Stimulated activated CD4-positive, alpha-beta T cell treated with anti-CD3 and anti-CD28 coated beads, Interleukin-2, amount 100 ng/mL, for 48 hours (primary cell): ENCODE measurements at regions not wholly inside any gene's neighbourhood (a gene's known extent, or its start where the extent isn't known, plus 50 kb on each side); places are given as distances from the start of the nearest gene placed in this dataset.

Experiments
- DNase-seq, 2 donors: peaks; one replicate each; pipeline ENCODE4 v3.0.0-alpha.2; 2020

DNA sequence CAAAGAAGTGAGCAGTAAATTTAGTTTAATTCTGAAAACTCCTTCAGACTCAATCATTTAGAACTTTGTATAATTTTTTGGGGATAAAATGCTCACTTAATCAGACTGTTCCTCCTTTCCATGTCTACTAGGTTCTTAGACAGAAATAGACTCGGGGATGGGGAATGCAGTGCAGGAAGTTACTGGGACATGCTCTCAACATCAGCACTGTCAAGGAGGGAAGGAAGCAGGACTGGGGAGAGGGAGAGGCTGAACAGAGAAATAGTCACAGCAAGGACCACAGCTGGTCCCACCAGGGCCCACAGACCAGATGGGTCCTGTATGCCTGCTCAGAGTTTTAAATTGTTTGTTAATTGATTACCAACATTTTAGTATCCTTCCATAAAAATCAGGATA, 310.1 kb upstream of the MSX2 start:
- no peak for DNase-seq

GRCh38 chr5:174418809-174419539, 305.4 kb upstream of the MSX2 start:
- no peak for DNase-seq

DNA sequence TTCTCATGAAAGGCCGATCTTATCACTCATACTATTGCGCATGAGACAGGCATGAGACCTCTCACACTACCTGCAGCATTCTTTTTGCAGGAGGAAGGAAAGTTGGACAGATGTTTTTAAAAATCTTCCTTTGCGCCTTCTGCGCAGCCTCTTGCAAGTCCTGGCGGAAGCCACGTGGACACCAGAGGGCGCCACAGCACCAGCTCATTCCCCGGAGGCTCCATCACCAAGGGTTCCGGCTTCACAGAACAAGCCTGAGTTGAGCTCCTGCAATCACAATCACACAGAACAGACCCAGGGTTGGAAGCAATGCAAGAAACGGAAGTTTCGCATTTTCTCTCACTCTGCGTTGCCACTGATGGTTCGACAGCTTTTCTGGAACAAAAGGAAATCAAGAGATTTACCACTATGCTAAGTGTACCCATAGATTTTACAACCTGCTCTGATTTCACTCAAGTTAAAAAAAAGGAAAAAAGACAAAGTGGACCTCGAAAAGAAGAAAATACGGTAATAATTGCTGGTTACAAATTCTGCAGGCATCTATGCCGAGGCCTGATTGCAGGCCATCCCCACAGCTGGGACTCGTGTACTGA, 304.7 kb upstream of the MSX2 start:
- peak; percentile 82 for DNase-seq

GRCh38 chr5:174420651-174421407, 303.6 kb upstream of the MSX2 start:
- no peak for DNase-seq

GRCh38 chr5:174421408-174421805, 303.0 kb upstream of the MSX2 start:
- DNase-seq = no peak

GRCh38 chr5:174423558-174423957, 300.8 kb upstream of the MSX2 start:
- DNase-seq = no peak

DNA sequence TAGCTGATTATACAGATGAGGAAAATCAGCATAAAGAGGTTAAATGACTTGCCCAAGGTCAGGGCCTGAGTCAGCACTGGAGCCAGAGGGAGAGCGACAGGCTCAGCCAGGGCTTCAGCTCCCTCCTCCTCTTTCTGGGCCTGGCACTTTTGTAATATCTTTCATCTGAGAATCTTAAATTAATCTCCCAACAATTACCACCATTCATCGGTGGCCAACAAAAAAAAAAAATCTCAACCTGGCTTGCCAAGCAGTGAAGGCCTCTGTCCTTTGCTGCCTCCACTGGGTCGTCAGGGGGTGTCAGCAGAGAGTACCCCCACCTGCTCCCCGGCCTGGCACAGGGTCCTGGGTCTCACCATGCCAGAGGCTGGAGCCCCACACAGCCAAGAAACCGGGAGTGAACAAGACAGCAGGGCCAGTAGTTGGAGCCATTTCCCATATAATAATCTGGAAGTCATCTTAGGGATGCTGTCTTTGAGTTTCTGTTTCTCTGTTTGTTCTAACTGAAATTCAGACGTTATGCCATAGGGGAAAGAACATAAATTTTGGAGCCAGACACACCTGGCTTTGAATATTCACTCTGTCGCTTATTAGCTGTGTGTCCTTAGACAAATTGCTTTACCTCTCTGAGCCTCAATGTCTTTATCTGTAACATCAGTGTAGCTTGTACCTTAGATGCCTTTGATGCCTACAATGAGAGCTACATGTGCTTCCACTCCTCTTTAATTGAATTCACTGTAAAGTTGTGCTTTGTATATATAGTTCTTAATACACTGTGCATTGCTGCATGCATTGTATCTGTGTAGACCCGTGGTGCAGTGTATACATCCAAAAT, 299.9 kb upstream of the MSX2 start:
- DNase-seq = no peak

- no peak for DNase-seq
These were observed 299.0 kb upstream of the MSX2 start for GRCh38 chr5:174425271-174425963.

DNA sequence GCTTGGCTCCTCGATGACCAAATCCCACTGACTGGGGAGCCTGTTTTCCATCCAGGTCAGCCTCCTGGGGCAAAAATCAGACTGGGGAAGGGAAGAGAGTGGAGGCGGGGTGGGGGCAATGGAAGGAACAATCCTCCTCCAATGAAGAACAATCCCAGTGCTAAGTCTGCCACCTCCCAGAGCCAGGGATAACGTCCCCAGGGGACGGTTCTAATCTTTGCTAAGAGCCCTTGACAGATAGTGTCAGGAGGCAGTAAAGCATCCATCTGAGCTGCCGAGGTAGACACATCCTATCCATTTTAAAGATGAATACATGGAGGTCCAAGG, 298.5 kb upstream of the MSX2 start:
- no peak for DNase-seq

- DNase-seq = no peak
These were observed 298.0 kb upstream of the MSX2 start for GRCh38 chr5:174426388-174426787.

DNA sequence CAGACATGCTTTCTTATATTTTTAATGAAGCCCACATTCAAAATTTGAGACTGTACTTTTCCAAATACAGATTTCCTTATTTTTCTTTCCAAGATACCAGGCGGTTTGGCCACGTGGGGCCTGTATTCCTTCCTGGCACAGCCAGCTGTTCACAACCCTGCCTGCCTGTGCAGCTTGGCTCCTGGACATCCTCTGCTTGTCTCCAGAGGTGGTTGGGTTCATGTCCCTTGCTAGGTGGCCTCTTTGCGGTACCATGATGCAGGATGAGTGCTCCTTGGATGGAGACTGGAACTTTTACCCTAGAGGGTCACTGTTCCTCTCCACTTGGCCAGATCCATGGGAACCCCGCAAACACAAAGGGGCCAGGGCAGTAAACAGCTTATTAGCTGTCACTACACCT, 297.5 kb upstream of the MSX2 start:
- DNase-seq = no peak

- no peak for DNase-seq
These were observed 297.1 kb upstream of the MSX2 start for GRCh38 chr5:174427304-174427703.

DNA sequence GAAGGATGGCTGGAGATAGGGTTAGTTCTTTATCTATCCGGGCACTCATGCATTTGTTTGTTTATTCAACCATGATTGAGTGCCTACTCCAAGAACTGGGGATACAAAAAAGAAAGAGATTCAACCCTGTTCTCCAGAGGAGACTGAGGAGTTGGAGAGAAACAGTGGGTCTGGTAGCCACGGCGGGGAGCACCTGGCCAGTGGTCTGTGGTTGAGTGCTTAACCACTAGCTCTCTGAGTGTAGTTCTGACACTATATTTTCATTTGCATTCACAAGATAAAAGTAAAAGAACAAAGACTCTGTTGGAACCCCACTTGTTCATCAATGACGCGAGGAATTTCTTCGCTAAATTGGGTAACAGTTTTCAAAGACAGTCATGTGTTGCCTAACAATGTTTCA, 295.5 kb upstream of the MSX2 start:
- no peak for DNase-seq

DNA sequence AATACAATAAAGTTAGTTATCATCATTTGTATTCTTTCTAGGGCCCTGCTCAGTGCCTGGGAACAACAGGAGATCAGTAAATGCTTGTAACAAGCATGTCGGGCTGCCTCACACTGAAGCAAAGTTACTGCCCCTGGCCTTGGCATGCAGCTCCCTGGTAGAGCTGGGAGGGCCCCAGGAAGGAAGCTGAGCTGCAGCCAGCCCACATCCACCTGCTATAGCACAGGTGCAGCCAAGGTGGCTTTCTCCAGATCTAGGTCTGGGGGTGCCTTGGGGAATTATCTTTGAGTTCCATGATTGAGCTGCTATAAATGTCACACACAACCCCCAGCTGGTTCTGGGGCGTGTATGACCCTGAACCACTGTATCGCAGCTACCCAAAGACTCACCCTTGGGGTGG, 293.4 kb upstream of the MSX2 start:
- no peak for DNase-seq

DNA sequence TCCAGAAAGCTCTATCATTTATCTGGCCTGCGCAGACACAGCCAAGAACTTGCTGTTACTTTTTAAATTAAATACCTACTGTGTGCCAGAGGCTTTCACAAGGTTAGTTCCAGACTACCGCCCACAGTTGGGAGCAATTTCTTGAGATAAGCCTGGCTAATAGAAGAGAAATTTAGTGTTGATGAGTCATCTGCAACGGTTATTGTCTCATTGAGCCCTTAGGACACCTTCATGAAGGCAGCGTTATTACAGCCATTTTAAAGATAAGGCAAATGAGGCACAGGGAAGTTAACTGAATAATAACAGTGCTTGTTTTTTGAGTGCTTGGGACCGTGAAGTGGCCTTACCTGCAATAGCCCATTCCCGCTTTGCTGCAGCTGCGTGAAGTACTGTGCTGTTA, 292.9 kb upstream of the MSX2 start:
- no peak for DNase-seq

- no peak for DNase-seq
These were observed 291.3 kb upstream of the MSX2 start for GRCh38 chr5:174433098-174433497.

DNA sequence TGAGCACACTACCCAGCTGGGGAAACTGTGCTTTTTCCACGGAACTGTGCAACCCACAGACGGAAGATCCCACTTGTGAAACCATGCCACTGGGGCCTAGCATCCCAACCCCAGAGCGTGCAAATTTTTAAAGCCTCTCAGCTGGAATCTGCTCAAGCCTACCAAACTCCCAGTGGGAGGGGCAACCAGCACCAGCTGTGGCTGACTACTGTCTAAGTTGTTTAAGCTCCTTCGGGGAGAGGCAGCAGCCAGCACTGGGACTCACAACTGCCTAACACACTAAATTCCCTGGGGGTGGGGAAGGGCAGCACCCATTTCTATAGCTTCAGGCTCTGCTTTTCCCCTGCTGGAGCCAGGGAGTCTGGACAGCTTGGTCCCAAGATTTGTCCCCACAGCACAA, 287.6 kb upstream of the MSX2 start:
- DNase-seq = no peak

DNA sequence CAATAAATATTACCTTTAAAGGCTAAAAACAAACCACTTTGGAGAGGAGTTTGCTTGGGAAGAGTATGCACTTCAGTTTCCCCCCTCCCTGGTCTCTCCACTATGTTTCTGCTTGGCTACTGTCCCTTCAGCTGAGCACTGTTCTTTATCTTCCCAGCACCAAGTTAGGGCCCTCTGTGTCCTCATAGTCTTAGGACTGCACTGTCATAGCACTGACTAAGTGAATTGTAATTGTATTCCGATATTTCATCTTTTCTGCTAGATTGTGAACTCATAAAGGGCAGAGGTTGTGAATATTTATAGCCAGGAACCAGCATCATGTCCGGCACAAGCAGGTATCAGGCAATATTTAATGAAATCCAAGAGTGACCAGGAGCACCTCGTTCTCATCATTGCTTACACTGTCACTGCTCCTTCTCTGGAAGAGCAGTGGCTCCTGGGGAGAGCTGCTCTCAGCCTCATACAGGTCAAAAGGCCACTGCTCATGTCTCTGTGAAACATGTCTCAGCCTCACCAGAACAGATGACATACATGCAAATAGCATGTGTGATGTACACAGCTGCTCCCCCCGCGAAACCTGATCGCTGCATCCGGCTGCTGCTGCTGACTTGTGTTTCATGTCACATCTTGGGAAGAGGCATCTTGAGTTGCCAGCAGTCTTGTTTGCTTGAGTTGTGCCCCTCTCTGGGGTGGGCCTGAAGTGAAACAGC, 279.7 kb upstream of the MSX2 start:
- DNase-seq = no peak

- no peak for DNase-seq
These were observed 277.9 kb upstream of the MSX2 start for GRCh38 chr5:174446446-174446845.

- no peak for DNase-seq
These were observed 277.4 kb upstream of the MSX2 start for GRCh38 chr5:174446988-174447387.

GRCh38 chr5:174448041-174448440, 276.3 kb upstream of the MSX2 start:
- no peak for DNase-seq

DNA sequence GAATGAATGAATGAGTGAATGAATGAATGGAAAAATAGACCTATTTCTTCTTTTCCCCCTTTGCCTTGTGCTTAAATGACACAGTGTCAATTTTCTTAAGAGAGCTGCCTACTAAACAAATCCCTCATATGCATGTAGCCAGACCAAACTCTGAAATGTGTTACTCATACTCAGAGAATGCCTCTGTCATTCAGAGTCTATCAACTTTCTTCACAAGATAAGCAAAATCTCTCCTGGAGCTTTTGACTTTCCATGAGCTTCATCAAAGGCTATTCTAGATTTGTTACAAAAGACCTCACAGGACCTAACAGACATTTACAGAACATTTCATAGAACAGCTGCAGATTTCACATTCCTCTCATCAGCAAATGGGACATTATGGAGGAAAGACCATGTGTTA, 275.7 kb upstream of the MSX2 start:
- no peak for DNase-seq
